Liver (tissue), 3 donors: ENCODE measurements at regions not wholly inside any gene's neighbourhood (a gene's known extent, or its start where the extent isn't known, plus 50 kb on each side); places are given as distances from the start of the nearest gene placed in this dataset.

ENCODE experiments used
- CTCF ChIP-seq: fragments of 150-350 bp; IDR thresholded peaks from 2 replicates; pipeline ENCODE4 v1.5.1; 2017; ENCODE audit warnings: improper control_type of control experiment, low read depth, low read length; ENCODE audit not compliant: missing input control
- GABPA ChIP-seq, 2 donors: IDR thresholded peaks in 1 of 2; conservative IDR thresholded peaks in 1 of 2; 2 replicates each; pipeline ENCODE4 v1.6.1; 2016; ENCODE audit warnings: antibody characterized with exemption in 2 of 2, mild to moderate bottlenecking in 1 of 2, moderate library complexity in 1 of 2
- HNF4A ChIP-seq, 2 donors: conservative IDR thresholded peaks; 2 replicates each; pipeline ENCODE4 v1.6.1; 2016; ENCODE audit warnings: antibody characterized with exemption in 2 of 2, mild to moderate bottlenecking in 2 of 2
- HNF4G ChIP-seq: IDR thresholded peaks from 2 replicates; pipeline ENCODE4 v1.6.1; 2016; ENCODE audit warnings: antibody characterized with exemption
- JUND ChIP-seq, 2 donors: IDR thresholded peaks; 2 replicates each; pipeline ENCODE4 v1.6.1; 2016; ENCODE audit warnings: antibody characterized with exemption in 2 of 2
- MAX ChIP-seq: IDR thresholded peaks from 2 replicates; pipeline ENCODE4 v1.6.1; 2016; ENCODE audit warnings: antibody characterized with exemption
- NR2F2 ChIP-seq: IDR thresholded peaks from 2 replicates; pipeline ENCODE4 v1.6.1; 2016; ENCODE audit warnings: antibody characterized with exemption
- RAD21 ChIP-seq, 2 donors: IDR thresholded peaks; 2 replicates each; pipeline ENCODE4 v1.6.1; 2016; ENCODE audit warnings: antibody characterized with exemption in 2 of 2, mild to moderate bottlenecking in 2 of 2
- SP1 ChIP-seq: IDR thresholded peaks from 2 replicates; pipeline ENCODE4 v1.6.1; 2018; ENCODE audit warnings: antibody characterized with exemption, mild to moderate bottlenecking
- TAF1 ChIP-seq: conservative IDR thresholded peaks from 2 replicates; pipeline ENCODE4 v1.6.1; 2016; ENCODE audit warnings: antibody characterized with exemption, mild to moderate bottlenecking
- YY1 ChIP-seq: IDR thresholded peaks from 2 replicates; pipeline ENCODE4 v1.6.1; 2016; ENCODE audit warnings: antibody characterized with exemption, mild to moderate bottlenecking
- TF ChIP-seq, protein P1 (sequence below): IDR thresholded peaks from 2 replicates; pipeline ENCODE4 v1.6.1; 2016; ENCODE audit warnings: antibody characterized with exemption, mild to moderate bottlenecking
- TF ChIP-seq, protein P2 (sequence below): IDR thresholded peaks from 2 replicates; pipeline ENCODE4 v1.6.1; 2016; ENCODE audit warnings: antibody characterized with exemption
- donor health status: healthy.
- donor health status: healthy.

- TF ChIP-seq, protein P1, sequence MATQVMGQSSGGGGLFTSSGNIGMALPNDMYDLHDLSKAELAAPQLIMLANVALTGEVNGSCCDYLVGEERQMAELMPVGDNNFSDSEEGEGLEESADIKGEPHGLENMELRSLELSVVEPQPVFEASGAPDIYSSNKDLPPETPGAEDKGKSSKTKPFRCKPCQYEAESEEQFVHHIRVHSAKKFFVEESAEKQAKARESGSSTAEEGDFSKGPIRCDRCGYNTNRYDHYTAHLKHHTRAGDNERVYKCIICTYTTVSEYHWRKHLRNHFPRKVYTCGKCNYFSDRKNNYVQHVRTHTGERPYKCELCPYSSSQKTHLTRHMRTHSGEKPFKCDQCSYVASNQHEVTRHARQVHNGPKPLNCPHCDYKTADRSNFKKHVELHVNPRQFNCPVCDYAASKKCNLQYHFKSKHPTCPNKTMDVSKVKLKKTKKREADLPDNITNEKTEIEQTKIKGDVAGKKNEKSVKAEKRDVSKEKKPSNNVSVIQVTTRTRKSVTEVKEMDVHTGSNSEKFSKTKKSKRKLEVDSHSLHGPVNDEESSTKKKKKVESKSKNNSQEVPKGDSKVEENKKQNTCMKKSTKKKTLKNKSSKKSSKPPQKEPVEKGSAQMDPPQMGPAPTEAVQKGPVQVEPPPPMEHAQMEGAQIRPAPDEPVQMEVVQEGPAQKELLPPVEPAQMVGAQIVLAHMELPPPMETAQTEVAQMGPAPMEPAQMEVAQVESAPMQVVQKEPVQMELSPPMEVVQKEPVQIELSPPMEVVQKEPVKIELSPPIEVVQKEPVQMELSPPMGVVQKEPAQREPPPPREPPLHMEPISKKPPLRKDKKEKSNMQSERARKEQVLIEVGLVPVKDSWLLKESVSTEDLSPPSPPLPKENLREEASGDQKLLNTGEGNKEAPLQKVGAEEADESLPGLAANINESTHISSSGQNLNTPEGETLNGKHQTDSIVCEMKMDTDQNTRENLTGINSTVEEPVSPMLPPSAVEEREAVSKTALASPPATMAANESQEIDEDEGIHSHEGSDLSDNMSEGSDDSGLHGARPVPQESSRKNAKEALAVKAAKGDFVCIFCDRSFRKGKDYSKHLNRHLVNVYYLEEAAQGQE, result no peak
- TF ChIP-seq CTCF (no peak), HNF4A (conservative IDR thresholded peaks at IDR 0.05) (no peak), SP1 (no peak), TAF1 (no peak), JUND (IDR thresholded peaks at IDR 0.05) (no peak), RAD21 (IDR thresholded peaks at IDR 0.05) (no peak), YY1 (no peak), NR2F2 (no peak), MAX (no peak), GABPA (IDR thresholded peaks at IDR 0.05 in 1 of 2, conservative IDR thresholded peaks at IDR 0.05 in 1 of 2) (no peak), HNF4G (no peak)
- TF ChIP-seq, protein P2, sequence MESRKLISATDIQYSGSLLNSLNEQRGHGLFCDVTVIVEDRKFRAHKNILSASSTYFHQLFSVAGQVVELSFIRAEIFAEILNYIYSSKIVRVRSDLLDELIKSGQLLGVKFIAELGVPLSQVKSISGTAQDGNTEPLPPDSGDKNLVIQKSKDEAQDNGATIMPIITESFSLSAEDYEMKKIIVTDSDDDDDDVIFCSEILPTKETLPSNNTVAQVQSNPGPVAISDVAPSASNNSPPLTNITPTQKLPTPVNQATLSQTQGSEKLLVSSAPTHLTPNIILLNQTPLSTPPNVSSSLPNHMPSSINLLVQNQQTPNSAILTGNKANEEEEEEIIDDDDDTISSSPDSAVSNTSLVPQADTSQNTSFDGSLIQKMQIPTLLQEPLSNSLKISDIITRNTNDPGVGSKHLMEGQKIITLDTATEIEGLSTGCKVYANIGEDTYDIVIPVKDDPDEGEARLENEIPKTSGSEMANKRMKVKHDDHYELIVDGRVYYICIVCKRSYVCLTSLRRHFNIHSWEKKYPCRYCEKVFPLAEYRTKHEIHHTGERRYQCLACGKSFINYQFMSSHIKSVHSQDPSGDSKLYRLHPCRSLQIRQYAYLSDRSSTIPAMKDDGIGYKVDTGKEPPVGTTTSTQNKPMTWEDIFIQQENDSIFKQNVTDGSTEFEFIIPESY, result no peak
Observed at GRCh38 chr2:19731037-19731436, 170.7 kb downstream of the TTC32 start.
